Thoracic aorta (tissue), 2 donors: ENCODE measurements at regions not wholly inside any gene's neighbourhood (a gene's known extent, or its start where the extent isn't known, plus 50 kb on each side); places are given as distances from the start of the nearest gene placed in this dataset.

Source experiments
- ATAC-seq: fragments of 150-250 bp; one replicate; pipeline ENCODE4 v1.8.0; 2017; ENCODE audit warnings: low read depth; ENCODE audit not compliant: insufficient number of reproducible peaks, low FRiP score
- DNase-seq: peaks from one replicate; pipeline ENCODE4 v3.0.0-alpha.2; 2020; ENCODE audit warnings: low spot score
- H3K27ac ChIP-seq, 2 donors: fragments of 200-600 bp; sonication (generic); 1 replicate in 1 of 2; 2 replicates in 1 of 2; pipeline ENCODE4 v1.5.1; 2016; ENCODE audit warnings: mild to moderate bottlenecking in 2 of 2, moderate library complexity in 2 of 2
- H3K27me3 ChIP-seq: fragments of 200-600 bp; sonication (generic); replicated peaks from 2 replicates; pipeline ENCODE4 v1.6.0; 2016; ENCODE audit warnings: mild to moderate bottlenecking; ENCODE audit not compliant: insufficient read depth
- H3K36me3 ChIP-seq: fragments of 200-600 bp; sonication (generic); one replicate; pipeline ENCODE4 v1.5.1; 2016
- H3K4me1 ChIP-seq, 2 donors: fragments of 200-600 bp; sonication (generic); 1 replicate in 1 of 2; 2 replicates in 1 of 2; pipeline versions ENCODE4 v1.5.1 to v1.6.0; 2016; ENCODE audit warnings: low read depth in 2 of 2, mild to moderate bottlenecking in 1 of 2; ENCODE audit not compliant: control insufficient read depth in 1 of 2
- H3K4me3 ChIP-seq: fragments of 200-600 bp; sonication (generic); 2 replicates; pipeline ENCODE4 v1.5.1; 2016; ENCODE audit warnings: mild to moderate bottlenecking
- H3K9me3 ChIP-seq: fragments of 200-600 bp; sonication (generic); 2 replicates; pipeline ENCODE4 v1.5.1; 2016
- TF ChIP-seq, protein P1 (sequence below): fragments of 200-600 bp; sonication (generic); IDR thresholded peaks from one replicate; pipeline ENCODE4 v1.5.1; 2019; ENCODE audit warnings: antibody characterized with exemption

DNA sequence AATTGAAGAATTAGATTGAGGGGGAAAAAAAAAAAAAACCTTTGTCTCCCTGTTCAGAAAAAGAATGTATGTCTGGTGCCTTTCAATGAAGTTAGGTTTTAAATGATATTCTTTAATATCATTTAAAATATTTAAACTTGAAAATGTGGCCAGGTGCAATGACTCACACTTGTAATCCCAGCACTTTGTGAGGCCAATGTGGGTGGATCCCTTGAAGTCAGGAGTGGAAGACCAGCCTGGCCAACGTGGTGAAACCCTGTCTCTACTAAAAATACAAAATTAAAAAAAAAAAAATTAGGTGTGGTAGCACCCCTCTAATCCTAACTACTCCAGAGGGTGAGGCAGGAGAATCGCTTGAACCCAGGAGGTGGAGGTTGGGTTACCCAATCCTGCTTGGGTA, 111.1 kb upstream of the RASA1 start:
- Histone ChIP-seq H3K36me3 (no peaks in the 10 kb centered on the region), H3K4me3 (no peak overlapping the region), H3K27me3 (no peaks in the 10 kb centered on the region), H3K4me1 (no peaks in the 10 kb centered on the region), H3K9me3 (no peaks in the 10 kb centered on the region), H3K27ac (no peak overlapping the region)
- DNase-seq (no peak), ATAC-seq (no peak)
- TF ChIP-seq, protein P1, sequence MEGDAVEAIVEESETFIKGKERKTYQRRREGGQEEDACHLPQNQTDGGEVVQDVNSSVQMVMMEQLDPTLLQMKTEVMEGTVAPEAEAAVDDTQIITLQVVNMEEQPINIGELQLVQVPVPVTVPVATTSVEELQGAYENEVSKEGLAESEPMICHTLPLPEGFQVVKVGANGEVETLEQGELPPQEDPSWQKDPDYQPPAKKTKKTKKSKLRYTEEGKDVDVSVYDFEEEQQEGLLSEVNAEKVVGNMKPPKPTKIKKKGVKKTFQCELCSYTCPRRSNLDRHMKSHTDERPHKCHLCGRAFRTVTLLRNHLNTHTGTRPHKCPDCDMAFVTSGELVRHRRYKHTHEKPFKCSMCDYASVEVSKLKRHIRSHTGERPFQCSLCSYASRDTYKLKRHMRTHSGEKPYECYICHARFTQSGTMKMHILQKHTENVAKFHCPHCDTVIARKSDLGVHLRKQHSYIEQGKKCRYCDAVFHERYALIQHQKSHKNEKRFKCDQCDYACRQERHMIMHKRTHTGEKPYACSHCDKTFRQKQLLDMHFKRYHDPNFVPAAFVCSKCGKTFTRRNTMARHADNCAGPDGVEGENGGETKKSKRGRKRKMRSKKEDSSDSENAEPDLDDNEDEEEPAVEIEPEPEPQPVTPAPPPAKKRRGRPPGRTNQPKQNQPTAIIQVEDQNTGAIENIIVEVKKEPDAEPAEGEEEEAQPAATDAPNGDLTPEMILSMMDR, result no peak

DNA sequence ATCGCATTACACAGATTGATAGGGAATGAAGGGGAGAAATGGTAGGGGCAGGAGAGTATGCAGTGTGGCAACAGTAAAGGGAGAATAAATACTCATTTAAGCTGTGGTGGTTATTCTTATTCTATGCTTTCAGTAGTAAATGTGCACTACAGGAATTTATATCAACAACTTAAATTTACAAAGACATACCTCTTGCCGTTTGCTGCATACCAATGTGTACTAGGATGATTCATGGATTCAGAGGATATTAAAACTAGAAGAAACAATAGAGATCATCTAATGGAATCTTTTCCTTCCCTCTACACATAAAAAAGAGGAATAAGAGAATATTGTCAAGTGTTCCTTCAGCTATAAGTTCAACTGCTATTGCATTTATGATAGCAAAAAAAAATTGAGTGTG, 103.3 kb upstream of the RASA1 start:
- no peak for ATAC-seq
- TF ChIP-seq, protein P1, result no peak

DNA sequence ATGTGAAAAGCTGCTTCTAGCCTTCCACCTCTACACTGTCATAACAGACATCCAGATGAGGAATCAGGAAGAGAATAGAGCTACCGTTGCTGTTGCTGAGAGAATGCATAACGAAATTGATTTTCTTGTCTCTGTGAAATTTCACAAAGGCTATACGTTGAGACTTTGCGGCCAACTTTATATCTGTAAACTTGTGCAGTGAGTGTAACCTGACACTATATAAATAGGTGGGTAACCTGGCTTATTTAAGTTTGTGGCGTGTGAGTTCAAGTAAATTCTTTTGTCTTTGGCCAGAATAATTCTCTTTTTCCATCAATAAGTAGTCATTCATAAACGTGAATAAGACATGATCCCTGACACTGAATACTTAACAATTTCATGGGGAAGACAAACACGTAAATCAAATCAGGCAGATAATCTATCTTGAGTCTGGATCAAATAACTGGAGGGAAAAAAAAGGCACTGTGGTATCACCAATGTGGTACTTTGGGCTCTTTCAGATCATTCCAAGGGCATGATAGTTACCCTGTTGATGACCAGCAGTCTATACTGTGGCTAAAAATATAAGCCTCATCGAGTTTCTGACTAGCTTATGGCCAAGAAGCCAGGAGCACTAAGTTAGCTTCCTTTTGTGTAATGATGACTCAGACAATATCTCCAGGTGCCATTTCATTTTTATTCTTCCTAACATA, 98.2 kb upstream of the RASA1 start:
- no peak overlapping the region for H3K4me3 ChIP-seq
- H3K9me3 ChIP-seq, result no peaks in the 10 kb centered on the region
- H3K27ac ChIP-seq, result no peak overlapping the region
- TF ChIP-seq, protein P1, result no peak
- no peaks in the 10 kb centered on the region for H3K4me1 ChIP-seq
- H3K27me3 ChIP-seq, result no peaks in the 10 kb centered on the region
- ATAC-seq (no peak), DNase-seq (no peak)
- H3K36me3 ChIP-seq, result no peaks in the 10 kb centered on the region

More for the DNA sequence above, 103.3 kb upstream of the RASA1 start:
- Histone ChIP-seq H3K27me3 (no peaks in the 10 kb centered on the region), H3K4me3 (no peak overlapping the region), H3K9me3 (no peaks in the 10 kb centered on the region), H3K27ac (no peak overlapping the region), H3K36me3 (no peaks in the 10 kb centered on the region), H3K4me1 (no peaks in the 10 kb centered on the region)
- no peak for DNase-seq

DNA sequence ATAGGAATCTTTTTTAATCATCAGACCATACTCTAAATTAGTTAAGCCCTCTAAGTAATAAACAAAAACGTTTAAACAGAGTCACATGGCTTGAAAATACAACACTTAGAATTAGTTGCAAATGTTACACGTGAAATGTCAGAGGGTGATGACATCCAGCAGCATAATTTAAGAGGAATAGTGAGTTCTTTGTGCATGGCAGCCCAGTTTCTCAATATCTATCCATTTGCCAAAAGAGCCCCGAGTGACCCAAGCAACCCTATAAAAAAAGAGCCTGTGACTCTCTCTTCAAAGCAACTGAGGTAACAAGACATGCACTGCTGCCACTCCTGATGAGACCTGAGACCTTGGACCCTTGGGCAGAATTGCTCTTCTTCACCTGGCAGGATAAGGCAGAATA, 96.9 kb upstream of the RASA1 start:
- ATAC-seq (no peak), DNase-seq (no peak)
- no peak overlapping the region for H3K27ac ChIP-seq
- no peaks in the 10 kb centered on the region for H3K4me1 ChIP-seq
- H3K4me3 ChIP-seq, result no peak overlapping the region
- H3K27me3 ChIP-seq, result no peaks in the 10 kb centered on the region
- no peaks in the 10 kb centered on the region for H3K9me3 ChIP-seq
- no peaks in the 10 kb centered on the region for H3K36me3 ChIP-seq
- TF ChIP-seq, protein P1, result no peak

DNA sequence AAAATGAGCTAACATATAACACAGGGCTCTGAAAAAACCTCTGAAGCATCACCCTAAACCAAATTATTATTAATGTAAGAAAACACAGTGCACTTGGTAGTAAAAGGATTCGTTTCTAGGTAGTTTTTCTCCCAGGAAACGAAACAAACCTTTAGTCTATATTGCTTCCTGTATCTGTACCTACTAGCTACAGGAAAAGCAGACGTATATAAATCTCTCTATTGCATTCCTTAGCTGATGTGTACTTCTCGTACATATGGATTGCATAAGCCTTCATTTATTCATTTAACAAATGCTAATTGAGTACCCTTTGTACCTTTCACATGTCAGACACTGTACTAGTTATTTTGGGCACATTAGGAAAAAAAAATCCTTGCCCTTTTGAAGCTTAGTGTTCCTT, 85.0 kb upstream of the RASA1 start:
- TF ChIP-seq, protein P1, result no peak
- Histone ChIP-seq H3K4me1 (no peaks in the 10 kb centered on the region), H3K4me3 (no peak overlapping the region), H3K27ac (no peak overlapping the region), H3K9me3 (no peaks in the 10 kb centered on the region), H3K27me3 (no peaks in the 10 kb centered on the region), H3K36me3 (no peaks in the 10 kb centered on the region)
- no peak for DNase-seq
- ATAC-seq, result no peak
